ENCODE measurements at regions not wholly inside any gene's neighbourhood (a gene's known extent, or its start where the extent isn't known, plus 50 kb on each side); places are given as distances from the start of the nearest gene placed in this dataset.

DNA sequence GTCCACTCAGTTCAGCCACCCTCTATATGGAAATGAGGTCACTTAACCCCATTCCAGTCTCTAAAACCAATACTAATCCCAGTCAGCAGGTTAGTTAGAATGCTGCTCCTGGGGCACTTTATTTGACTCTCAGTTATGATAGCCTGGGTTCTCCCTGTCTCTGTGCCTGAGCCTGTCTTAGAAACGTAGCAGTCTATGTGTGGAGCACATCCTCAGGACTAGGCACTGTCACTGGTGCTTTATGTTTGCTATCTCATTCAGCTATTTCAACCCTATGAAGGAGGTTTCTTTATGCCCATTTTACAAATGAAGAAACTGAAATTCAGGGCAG is 152.5 kb upstream of the PKDCC start:
- H3K27ac Mint-ChIP-seq: no peak overlapping the region
- peaks cover 14% of the 10 kb centered on the region for H3K27me3 Mint-ChIP-seq (ENCODE audit: low read depth)
- H3K4me3 Mint-ChIP-seq: no peak overlapping the region
- H3K4me1 Mint-ChIP-seq (ENCODE audit: low read depth): peaks cover 11% of the 10 kb centered on the region
- no peak for DNase-seq (ENCODE audit: low spot score)
- no peaks in the 10 kb centered on the region for H3K9me3 Mint-ChIP-seq
- no peaks in the 10 kb centered on the region for H3K36me3 Mint-ChIP-seq (ENCODE audit: low read depth)

DNA sequence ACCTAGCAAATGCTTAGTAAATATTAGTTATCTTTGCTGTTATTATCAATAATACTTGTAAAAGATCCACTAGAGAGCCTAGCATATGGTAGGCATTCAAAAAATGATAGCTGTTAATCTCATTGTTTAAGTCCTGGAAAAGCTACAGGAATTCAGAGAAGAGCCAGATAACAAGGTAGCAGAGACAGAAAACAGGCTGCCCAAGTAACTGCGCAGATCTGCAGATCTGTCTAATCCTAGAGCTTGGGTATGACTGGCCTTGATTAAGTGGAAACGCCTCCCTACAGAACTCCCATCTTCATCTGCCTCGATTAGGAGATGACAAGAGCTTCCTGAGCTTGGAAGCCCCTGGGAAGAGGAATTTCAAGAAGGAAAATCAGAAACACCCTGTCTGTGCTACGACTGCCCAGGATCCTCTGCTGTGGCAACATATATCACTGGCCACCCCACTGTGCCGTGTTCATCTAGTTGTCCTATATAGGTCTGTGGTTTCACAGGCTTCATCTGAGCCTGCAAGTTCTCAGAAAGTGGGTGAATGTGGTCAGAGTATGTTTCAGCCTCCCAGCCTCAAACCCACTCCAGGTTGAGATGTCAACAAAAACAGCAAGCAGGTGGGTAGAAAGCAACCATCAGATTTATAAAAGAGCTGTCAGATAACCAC is 151.5 kb upstream of the PKDCC start:
- Mint-ChIP-seq H3K36me3 (ENCODE audit: low read depth) (no peaks in the 10 kb centered on the region), H3K4me3 (no peak overlapping the region), H3K9me3 (no peaks in the 10 kb centered on the region), H3K27ac (no peak overlapping the region), H3K4me1 (ENCODE audit: low read depth) (peaks cover 11% of the 10 kb centered on the region), H3K27me3 (ENCODE audit: low read depth) (peaks cover 7% of the 10 kb centered on the region)
- peak; percentile 8 for DNase-seq (ENCODE audit: low spot score)

DNA sequence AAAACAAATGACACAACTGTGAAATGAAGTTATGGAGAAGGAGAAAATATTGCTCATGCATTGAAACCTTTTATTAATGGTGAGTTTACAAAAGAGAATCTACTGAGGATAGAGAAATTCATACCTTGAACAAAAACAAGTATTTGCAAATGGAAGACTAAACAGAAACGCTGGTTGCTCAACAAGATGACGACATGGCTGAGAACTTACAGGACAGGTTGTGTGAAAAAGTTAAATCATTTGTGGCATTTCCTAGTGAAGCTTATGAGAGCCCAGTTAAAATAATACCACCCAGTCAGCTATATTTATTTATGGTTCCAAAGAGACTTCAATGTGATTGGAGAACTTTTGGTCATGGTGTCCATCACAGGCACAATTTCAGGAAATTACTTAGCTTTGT is 148.6 kb upstream of the PKDCC start:
- Mint-ChIP-seq H3K27me3 (ENCODE audit: low read depth) (peaks cover 10% of the 10 kb centered on the region), H3K9me3 (no peaks in the 10 kb centered on the region), H3K4me1 (ENCODE audit: low read depth) (peaks cover 11% of the 10 kb centered on the region), H3K36me3 (ENCODE audit: low read depth) (no peaks in the 10 kb centered on the region), H3K27ac (no peak overlapping the region), H3K4me3 (no peak overlapping the region)
- DNase-seq (ENCODE audit: low spot score): no peak

DNA sequence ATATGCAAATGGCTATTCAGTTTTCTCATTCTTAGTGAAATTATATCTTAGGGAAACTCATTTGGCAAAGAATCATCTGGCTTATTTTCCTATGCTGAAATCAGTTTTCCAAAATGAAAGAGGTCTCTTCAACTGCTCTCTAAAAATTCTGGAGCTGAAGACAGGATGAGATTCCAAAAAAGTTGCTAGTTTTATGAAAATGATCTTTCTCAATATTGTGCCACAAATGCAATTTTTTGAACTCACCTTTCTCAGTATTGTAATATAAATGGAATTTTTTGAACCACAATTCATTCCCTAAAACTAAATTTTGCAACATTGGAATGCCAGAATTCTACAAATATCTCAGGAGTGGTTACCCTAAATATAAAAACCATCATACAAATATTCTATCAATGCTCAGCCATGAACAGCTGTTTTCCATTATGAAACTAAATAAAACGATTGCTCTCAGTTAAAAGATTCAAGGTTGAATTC is 147.7 kb upstream of the PKDCC start:
- no peak for DNase-seq (ENCODE audit: low spot score)
- Mint-ChIP-seq H3K27me3 (ENCODE audit: low read depth) (peaks cover 10% of the 10 kb centered on the region), H3K4me3 (no peak overlapping the region), H3K36me3 (ENCODE audit: low read depth) (no peaks in the 10 kb centered on the region), H3K27ac (no peak overlapping the region), H3K9me3 (no peaks in the 10 kb centered on the region), H3K4me1 (ENCODE audit: low read depth) (peaks cover 11% of the 10 kb centered on the region)

DNA sequence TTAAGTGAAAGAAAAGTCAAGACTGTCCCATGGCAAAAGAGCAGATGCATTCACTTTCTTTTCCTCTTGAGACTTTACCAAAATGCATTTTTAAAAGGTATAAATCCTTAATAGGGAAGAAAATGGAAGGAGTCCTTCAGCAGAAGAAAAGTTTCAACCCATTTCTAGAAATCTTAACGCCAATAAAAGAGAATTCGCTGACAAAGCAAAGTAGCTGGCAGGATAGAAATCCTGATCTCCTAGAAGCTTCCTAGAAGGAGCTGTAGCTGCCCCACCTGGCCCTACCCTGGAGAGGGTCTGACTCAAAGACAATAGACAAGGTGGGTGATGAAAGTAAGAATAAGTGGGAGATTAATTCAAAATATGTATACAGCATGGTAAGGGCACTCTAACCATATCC is 144.9 kb upstream of the PKDCC start:
- Mint-ChIP-seq H3K36me3 (ENCODE audit: low read depth) (no peaks in the 10 kb centered on the region), H3K4me3 (no peak overlapping the region), H3K4me1 (ENCODE audit: low read depth) (no peaks in the 10 kb centered on the region), H3K9me3 (no peaks in the 10 kb centered on the region), H3K27ac (no peak overlapping the region), H3K27me3 (ENCODE audit: low read depth) (peaks cover 9% of the 10 kb centered on the region)
- no peak for DNase-seq (ENCODE audit: low spot score)

DNA sequence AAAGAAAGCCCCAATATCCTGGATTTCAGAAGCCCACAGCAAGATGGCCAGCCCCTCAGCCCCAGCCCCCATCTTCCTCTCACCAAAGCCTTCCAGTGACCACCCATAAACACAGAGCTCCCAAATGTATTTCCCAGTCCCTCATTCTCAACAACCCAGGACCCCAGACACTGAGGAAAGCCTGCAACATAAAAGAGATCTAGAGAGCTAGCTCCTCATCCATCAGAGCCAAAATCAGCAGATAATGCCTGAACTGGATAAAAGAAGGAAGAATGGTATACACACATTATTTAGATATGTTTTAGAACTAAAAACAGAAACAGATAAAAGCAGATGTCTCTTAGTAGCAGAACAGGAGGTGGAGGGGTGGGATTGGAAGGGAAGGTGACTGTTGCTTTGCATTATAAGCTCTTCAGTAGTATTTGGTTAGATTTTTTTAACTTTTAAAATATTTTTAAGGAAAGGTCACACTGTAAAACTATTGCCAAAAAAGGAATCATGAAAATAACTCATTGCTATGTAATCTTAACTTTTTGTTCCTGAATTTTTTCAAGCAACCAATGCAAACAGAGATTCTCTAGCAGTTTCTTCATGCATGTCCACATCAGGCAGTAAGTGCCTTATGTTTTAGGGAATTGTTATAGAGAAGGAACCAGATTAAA is 144.2 kb upstream of the PKDCC start:
- H3K36me3 Mint-ChIP-seq (ENCODE audit: low read depth): no peaks in the 10 kb centered on the region
- no peaks in the 10 kb centered on the region for H3K9me3 Mint-ChIP-seq
- DNase-seq (ENCODE audit: low spot score): no peak
- peaks cover 13% of the 10 kb centered on the region for H3K27me3 Mint-ChIP-seq (ENCODE audit: low read depth)
- no peak overlapping the region for H3K4me3 Mint-ChIP-seq
- no peaks in the 10 kb centered on the region for H3K4me1 Mint-ChIP-seq (ENCODE audit: low read depth)
- H3K27ac Mint-ChIP-seq: no peak overlapping the region

DNA sequence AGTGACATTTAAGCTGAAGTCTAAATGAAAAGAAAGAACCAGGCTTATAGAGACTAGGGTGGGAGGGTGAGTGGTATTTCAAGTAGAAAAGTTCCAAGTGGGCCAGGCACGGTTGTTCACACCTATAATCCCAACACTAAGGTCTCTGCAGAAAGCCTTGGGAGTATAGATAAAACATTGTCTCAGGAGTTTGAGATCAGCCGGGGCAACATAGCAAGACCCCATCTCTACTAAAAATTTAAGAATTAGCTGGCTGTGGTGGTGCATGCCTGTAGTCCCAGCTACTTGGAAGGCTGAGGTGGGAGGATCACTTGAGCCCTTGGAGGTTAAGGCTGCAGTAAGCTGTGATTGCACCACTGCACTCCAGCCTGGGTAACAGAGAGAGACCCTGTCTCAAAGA is 143.4 kb upstream of the PKDCC start:
- DNase-seq (ENCODE audit: low spot score): no peak
- Mint-ChIP-seq H3K9me3 (no peaks in the 10 kb centered on the region), H3K36me3 (ENCODE audit: low read depth) (no peaks in the 10 kb centered on the region), H3K4me1 (ENCODE audit: low read depth) (no peaks in the 10 kb centered on the region), H3K27ac (no peak overlapping the region), H3K4me3 (no peak overlapping the region), H3K27me3 (ENCODE audit: low read depth) (peaks cover 13% of the 10 kb centered on the region)

DNA sequence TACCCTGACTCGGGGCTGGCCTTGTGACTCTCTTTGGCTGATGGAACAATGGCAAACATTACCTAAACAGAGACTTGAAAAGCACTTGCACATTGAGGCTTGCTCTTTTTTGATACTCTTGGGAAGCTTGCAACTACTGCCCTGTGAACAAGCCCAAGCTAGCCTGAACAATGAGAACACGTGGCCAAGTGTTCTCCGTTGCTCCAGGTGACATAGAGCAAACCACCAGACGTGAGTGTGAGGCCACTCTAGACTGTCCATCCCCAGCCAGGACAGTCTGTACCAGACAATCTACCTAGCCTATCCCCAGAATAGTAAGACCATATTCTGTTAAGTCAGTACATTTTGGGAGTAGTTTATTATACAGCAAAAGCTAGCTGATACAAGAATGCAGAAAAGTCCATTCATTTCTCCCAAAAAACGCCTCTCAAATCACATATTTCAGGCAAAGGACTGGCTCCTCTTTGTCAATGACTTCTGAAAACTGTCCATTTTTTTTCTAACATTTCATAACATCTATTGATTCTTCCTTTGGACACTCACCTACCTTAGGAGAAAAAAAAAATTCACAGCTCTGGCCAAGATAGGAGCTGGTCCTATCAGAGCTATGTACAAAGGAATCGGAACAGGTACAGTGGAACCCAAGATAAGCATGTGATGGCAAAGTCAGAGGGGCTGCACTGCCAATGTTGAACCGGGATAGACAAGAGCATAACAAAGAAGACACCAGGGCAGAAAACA is 142.1 kb upstream of the PKDCC start:
- DNase-seq (ENCODE audit: low spot score): no peak
- Mint-ChIP-seq H3K9me3 (no peaks in the 10 kb centered on the region), H3K4me1 (ENCODE audit: low read depth) (no peaks in the 10 kb centered on the region), H3K27ac (no peak overlapping the region), H3K4me3 (no peak overlapping the region), H3K27me3 (ENCODE audit: low read depth) (peaks cover 14% of the 10 kb centered on the region), H3K36me3 (ENCODE audit: low read depth) (no peaks in the 10 kb centered on the region)

DNA sequence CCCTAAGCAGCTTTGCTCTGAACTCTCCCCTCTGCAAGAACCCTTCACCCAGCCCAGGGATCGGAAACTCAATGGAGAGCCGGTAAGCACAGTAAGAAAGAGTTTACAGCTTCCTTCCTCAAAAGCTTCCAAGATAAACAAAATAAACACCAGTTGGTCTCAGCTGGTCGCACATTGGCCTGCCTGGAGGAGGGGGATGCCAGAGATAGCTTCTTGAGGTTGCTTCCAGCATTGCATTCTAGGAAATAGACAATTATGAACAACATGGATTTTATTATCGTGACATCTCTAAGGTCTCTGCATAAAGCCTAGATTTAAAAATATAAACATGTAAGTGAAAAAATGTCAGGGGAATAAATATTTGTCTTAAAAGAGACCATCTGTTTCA is 141.5 kb upstream of the PKDCC start:
- Mint-ChIP-seq H3K4me1 (ENCODE audit: low read depth) (no peaks in the 10 kb centered on the region), H3K9me3 (no peaks in the 10 kb centered on the region), H3K27ac (no peak overlapping the region), H3K27me3 (ENCODE audit: low read depth) (peaks cover 16% of the 10 kb centered on the region), H3K36me3 (ENCODE audit: low read depth) (no peaks in the 10 kb centered on the region), H3K4me3 (no peak overlapping the region)
- no peak for DNase-seq (ENCODE audit: low spot score)

DNA sequence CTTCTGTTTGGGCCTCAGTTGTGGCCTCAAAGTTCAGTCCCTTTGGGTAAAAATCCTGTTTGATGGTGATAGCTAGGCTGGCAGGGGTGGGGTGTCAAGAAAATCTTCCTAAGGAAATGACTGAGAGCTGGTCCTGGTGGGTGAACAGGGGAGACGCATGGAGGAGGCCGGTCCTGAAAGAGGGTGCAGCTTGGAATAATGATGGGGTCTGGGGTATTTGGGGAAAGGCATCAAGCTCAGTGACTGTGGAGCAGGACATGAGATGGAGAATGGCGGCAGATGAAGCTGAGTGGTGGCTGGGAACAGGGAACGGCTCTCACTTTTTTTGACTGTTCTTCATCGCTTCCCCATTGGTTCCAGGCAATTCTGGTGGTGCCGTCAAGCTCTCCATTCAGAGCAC is 140.7 kb upstream of the PKDCC start:
- Mint-ChIP-seq H3K27me3 (ENCODE audit: low read depth) (peaks cover 13% of the 10 kb centered on the region), H3K4me1 (ENCODE audit: low read depth) (no peaks in the 10 kb centered on the region), H3K36me3 (ENCODE audit: low read depth) (no peaks in the 10 kb centered on the region), H3K9me3 (no peaks in the 10 kb centered on the region), H3K4me3 (no peak overlapping the region), H3K27ac (no peak overlapping the region)
- DNase-seq (ENCODE audit: low spot score): no peak

DNA sequence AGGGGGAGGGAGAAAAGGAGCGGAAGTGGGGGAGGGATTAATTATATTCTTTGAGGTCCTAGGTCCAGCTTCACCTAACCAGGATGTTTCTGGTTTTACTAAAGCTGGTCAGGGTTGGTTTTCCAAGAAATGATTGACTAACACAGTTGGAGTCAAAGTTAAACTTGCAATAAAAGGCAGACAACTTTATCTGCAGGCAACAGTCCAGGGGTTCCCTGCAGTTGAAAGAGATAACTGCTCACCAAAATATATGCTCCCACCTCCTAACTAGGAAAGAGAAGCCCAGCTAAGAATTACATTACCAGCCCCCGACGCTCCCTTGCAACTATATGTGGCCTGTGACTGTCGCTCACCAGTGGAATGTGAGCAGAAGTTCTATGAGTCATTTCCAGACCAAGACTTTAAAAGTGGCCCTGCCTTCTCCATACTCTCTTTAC is 140.0 kb upstream of the PKDCC start:
- Mint-ChIP-seq H3K9me3 (no peaks in the 10 kb centered on the region), H3K4me3 (no peak overlapping the region), H3K27ac (no peak overlapping the region), H3K4me1 (ENCODE audit: low read depth) (no peaks in the 10 kb centered on the region), H3K27me3 (ENCODE audit: low read depth) (peaks cover 12% of the 10 kb centered on the region), H3K36me3 (ENCODE audit: low read depth) (no peaks in the 10 kb centered on the region)
- DNase-seq (ENCODE audit: low spot score): no peak

DNA sequence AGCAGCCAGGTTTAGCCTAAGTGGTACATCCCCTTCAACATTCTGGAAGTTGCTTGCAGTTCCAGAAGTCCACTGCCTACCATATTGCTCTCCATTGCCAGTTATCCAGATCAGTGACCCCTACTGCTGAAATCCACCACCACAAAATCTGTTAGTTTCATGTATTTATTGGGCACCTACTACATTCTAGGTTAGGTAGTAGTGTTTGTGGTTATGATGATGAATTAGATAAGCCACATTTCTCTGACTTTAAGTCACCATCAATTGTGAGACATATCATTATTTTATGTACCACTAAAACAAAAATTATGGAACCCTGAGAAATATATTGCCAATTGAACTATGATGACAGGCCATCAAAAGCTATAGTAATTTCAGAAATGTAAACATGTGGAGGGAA is 139.5 kb upstream of the PKDCC start:
- peaks cover 12% of the 10 kb centered on the region for H3K27me3 Mint-ChIP-seq (ENCODE audit: low read depth)
- no peaks in the 10 kb centered on the region for H3K9me3 Mint-ChIP-seq
- no peak for DNase-seq (ENCODE audit: low spot score)
- no peaks in the 10 kb centered on the region for H3K36me3 Mint-ChIP-seq (ENCODE audit: low read depth)
- H3K27ac Mint-ChIP-seq: no peak overlapping the region
- no peaks in the 10 kb centered on the region for H3K4me1 Mint-ChIP-seq (ENCODE audit: low read depth)
- no peak overlapping the region for H3K4me3 Mint-ChIP-seq

DNA sequence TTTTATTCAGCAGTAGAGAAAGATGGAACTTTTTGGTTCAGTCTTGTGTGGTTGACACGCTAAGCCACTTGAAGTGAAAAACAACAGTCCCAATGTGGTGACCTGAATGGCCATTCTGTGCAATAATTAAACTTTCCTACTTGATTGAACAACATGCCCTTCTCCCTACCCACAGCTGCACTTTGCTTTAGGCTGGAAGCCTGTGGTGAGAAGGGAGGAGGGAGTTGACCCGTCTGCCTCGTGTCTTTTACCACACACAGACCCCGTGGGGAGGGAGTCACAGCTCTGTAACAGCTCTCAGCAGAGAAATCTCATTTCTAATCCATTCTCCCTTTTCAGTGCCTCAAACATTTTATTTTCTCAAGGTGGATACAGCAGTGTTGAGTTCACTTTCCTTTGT is 138.2 kb upstream of the PKDCC start:
- Mint-ChIP-seq H3K4me1 (ENCODE audit: low read depth) (no peaks in the 10 kb centered on the region), H3K4me3 (no peak overlapping the region), H3K9me3 (no peaks in the 10 kb centered on the region), H3K36me3 (ENCODE audit: low read depth) (no peaks in the 10 kb centered on the region), H3K27ac (no peak overlapping the region), H3K27me3 (ENCODE audit: low read depth) (peaks cover 12% of the 10 kb centered on the region)
- DNase-seq (ENCODE audit: low spot score): no peak

DNA sequence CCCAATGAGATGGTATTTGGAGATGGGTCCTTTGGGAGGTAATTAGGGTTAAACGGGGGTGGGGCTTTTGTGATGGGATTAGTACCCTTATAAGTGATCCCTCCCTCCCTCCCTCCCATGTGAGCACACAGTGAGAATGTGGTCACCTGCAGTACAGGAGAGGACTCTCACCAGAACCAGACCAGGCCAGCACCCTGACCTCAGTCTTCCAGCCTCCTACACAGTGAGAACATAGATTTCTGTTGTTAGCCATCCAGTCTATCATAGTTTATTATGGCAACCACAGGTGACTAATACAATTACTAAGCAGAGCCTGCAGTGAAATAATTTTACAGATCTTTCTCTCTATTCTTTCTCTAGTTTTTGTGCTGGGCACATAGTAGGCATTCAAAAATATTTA is 137.7 kb upstream of the PKDCC start:
- Mint-ChIP-seq H3K27ac (no peak overlapping the region), H3K4me3 (no peak overlapping the region), H3K36me3 (ENCODE audit: low read depth) (no peaks in the 10 kb centered on the region), H3K9me3 (no peaks in the 10 kb centered on the region), H3K27me3 (ENCODE audit: low read depth) (peaks cover 12% of the 10 kb centered on the region), H3K4me1 (ENCODE audit: low read depth) (no peaks in the 10 kb centered on the region)
- DNase-seq (ENCODE audit: low spot score): no peak

Data from T-helper 2 cell treated with Interferon-gamma antibody and Interleukin-4, amounts not matched to agents 5 μg/mL and 100 μg/mL, for 36 hours (primary cell).